ENCODE measurements at regions not wholly inside any gene's neighbourhood (a gene's known extent, or its start where the extent isn't known, plus 50 kb on each side); places are given as distances from the start of the nearest gene placed in this dataset.

GRCh38 chr14:22002860-22003284 is 329.3 kb upstream of the OR4E1 start (continued):
- TF ChIP-seq PCBP2 (optimal IDR thresholded peaks at IDR 0.05; ENCODE audit: low read depth, low read length, poor library complexity, severe bottlenecking), result no peak
- TF ChIP-seq ZNF770 (CRISPR knock-in tag; IDR thresholded peaks at IDR 0.05), result no peak
- no peak for TF ChIP-seq ZNF232 (CRISPR knock-in tag; IDR thresholded peaks at IDR 0.05; ENCODE audit: borderline replicate concordance)
- no peak for TF ChIP-seq ZNF75D (CRISPR knock-in tag; IDR thresholded peaks at IDR 0.05; ENCODE audit: borderline replicate concordance)

GRCh38 chr14:21999402-21999801 is 325.8 kb upstream of the OR4E1 start:
- no TSS peak for BruUV-seq (replicated peaks)
- ATAC-seq (no peak), FAIRE-seq (no peak), DNase-seq (ENCODE audit: low spot score) (no peak)
- no peaks in the 10 kb centered on the region for H3K4me1 ChIP-seq (ENCODE audit: insufficient read depth, low read length)
- WGBS (ENCODE audit: low lambda C conversion rate), result 3% methylated on average over 2 of the region's 2 CpGs
- no peaks in the 10 kb centered on the region for H3K27me3 ChIP-seq (ENCODE audit: control insufficient read depth in 1 of 2, insufficient read depth in 2 of 2, low read length in 2 of 2)
- H4K20me1 ChIP-seq (ENCODE audit: insufficient read depth, low read length), result no peaks in the 10 kb centered on the region
- no peak overlapping the region for H3K9ac ChIP-seq (ENCODE audit: insufficient read depth, low read depth, low read length)
- H3K9me3 ChIP-seq (ENCODE audit: low read length), result no peaks in the 10 kb centered on the region
- intact Hi-C loops (cut with micrococcal nuclease; ENCODE audit: unreplicated experiment) (loop anchor here (5.0 kb wide), 1 partner anchor 103 kb away; no protein-coding TSS in a partner anchor), in situ Hi-C loops (cut with HindIII; ENCODE audit: extremely low pct_ligation_motif_present, low pct_unique_long_range_greater_than_20kb) (no loop called here)
- no peak overlapping the region for H2AFZ ChIP-seq (ENCODE audit: low read length)
- no peak overlapping the region for H3K4me2 ChIP-seq (ENCODE audit: low read depth, low read length)
- POLR2A ChIA-PET, result no interaction called here
- no peak overlapping the region for H3K27ac ChIP-seq (ENCODE audit: extremely low read length, insufficient read depth, low read length)
- CTCF ChIA-PET (ENCODE audit: low intra/inter-chr PET ratio, low total read pairs), result no interaction called here
- H3K4me3 ChIP-seq (replicated peaks in 1 of 3; ENCODE audit: insufficient read depth in 1 of 3, low read depth in 2 of 3, low read length in 3 of 3), result no peak overlapping the region
- no peaks in the 10 kb centered on the region for H3K79me2 ChIP-seq (ENCODE audit: insufficient read depth, low read length)
- no peaks in the 10 kb centered on the region for H3K36me3 ChIP-seq (replicated peaks in 1 of 2; ENCODE audit: control insufficient read depth in 1 of 2, insufficient read depth in 2 of 2, low read length in 2 of 2)
- TF ChIP-seq KLF6 (CRISPR knock-in tag; IDR thresholded peaks at IDR 0.05) (no peak), SRY (CRISPR knock-in tag; IDR thresholded peaks at IDR 0.05) (no peak), KDM5B (CRISPR knock-in tag; IDR thresholded peaks at IDR 0.05; ENCODE audit: borderline replicate concordance) (no peak), LRRFIP1 (CRISPR knock-in tag; conservative IDR thresholded peaks at IDR 0.05) (no peak), ZNF350 (CRISPR knock-in tag; IDR thresholded peaks at IDR 0.05; ENCODE audit: borderline replicate concordance, low read depth) (no peak), TP53 (CRISPR knock-in tag; conservative IDR thresholded peaks at IDR 0.05) (no peak), JUNB (CRISPR knock-in tag; IDR thresholded peaks at IDR 0.05; ENCODE audit: borderline replicate concordance) (no peak), ZNF317 (CRISPR knock-in tag; IDR thresholded peaks at IDR 0.05) (no peak), TEF (CRISPR knock-in tag; IDR thresholded peaks at IDR 0.05) (no peak), BORCS8-MEF2B (CRISPR knock-in tag; IDR thresholded peaks at IDR 0.05) (no peak), PITX1 (CRISPR knock-in tag; IDR thresholded peaks at IDR 0.05) (no peak), ZNF629 (CRISPR knock-in tag; conservative IDR thresholded peaks at IDR 0.05) (no peak), THAP8 (CRISPR knock-in tag; IDR thresholded peaks at IDR 0.05; ENCODE audit: borderline replicate concordance) (no peak)

All from HepG2 (cell line).